GM19239 (cell line): ENCODE measurements at regions not wholly inside any gene's neighbourhood (a gene's known extent, or its start where the extent isn't known, plus 50 kb on each side); places are given as distances from the start of the nearest gene placed in this dataset.
"Not testable (repeated sequence)": the region's sequence is repeated elsewhere in the genome, so short reads cannot be mapped to it uniquely, and the experiment has no call there.

Experiments
- DNase-seq: peaks from one replicate; pipeline ENCODE4 v3.0.0; 2011; ENCODE audit warnings: low spot score; ENCODE audit not compliant: insufficient read length
- FAIRE-seq: peaks from 2 replicates; lab custom pipeline; 2011; peaks lifted over from hg19 to GRCh38; lab: Jason Lieb, UNC

DNA sequence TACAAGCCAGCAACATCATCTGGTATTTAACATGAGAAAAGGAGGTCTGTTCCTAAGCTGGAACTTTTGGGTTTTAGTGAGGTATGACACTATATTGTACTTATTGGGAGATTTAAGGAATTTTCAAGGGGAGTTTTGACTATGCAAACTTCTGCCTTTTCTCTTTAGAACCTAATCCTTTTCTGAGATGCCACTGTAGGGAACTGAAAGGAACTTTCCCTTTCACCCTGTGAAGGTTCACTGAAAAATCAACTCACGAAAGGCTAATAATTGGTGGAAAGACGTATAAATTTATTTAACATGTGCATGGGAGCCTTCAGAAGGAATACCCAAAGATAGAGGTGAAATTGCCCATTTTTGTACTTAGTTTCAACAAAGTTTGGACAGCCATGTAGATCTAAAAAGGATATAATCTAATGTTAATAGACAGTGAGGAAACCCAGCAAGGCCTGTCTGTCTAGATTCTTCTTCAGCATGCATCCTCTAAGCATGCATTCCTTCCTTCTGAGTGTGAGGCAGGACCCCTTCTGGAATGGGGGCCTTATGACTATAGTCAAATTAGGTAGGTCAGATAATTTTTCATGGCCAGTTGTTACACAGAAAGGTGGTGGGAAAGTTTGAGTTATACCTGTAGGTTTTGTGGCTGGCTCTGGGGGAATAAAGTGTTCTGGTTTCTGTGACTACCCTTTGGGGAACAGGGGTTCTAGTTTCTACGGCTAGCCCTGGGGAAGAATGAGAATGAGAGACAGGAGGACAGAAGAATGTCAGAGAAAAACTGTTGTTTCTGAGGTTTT is 200.3 kb downstream of the C9orf152 start:
- no peak for DNase-seq

DNA sequence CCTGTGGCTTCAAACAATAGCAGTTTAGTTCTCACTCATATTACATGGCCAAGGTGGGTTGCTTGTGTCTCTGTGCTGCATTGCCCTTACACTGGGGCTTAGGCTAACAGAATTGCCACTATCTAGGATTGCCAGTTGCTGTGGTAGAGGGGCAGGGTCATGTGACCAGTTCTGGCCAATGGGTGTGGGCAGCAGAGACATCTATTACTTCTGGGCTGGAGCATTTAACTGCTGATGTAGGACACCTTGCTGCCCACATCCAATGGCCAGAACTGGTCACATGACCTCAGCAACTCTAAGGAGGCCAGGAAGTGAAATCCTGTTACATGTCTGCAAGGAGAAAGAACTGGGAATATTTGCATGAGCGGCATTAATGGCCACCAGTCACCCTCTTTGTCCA is 199.3 kb downstream of the C9orf152 start:
- no peak for DNase-seq
- no peak for FAIRE-seq

More for the DNA sequence above, 200.3 kb downstream of the C9orf152 start:
- FAIRE-seq: peak; percentile 89

DNA sequence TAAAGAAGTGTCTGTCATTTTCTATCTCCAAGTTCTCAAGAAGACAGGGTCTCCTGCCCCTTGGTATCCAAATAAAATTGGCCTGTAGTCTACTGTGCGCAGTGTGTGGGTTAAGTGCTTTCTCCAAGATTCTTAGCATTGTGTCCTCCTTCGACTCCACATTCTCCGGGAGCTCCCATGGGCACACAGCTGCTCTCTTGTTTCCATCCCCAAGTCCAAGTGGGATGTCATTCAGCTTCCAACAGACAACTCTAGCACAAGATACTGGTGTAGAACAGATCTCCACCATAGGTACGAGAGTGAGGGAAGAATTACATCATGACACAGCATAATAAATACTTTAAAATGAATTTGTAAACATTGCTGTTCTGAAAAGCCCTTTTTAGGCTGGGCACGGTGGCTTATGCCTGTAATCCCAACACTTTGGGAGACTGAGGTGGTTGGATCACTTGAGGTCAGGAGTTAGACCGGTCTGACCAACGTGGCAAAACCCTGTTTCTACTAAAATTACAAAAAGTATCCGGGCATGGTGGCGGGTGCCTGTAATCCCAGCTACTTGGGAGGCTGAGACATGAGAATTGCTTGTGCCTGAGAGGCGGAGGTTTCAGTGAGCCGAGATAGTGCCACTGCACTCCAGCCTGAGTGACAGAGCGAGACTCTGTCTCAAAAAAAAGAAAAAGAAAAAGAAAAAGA is 196.2 kb downstream of the C9orf152 start:
- FAIRE-seq (no peak), DNase-seq (no peak)

DNA sequence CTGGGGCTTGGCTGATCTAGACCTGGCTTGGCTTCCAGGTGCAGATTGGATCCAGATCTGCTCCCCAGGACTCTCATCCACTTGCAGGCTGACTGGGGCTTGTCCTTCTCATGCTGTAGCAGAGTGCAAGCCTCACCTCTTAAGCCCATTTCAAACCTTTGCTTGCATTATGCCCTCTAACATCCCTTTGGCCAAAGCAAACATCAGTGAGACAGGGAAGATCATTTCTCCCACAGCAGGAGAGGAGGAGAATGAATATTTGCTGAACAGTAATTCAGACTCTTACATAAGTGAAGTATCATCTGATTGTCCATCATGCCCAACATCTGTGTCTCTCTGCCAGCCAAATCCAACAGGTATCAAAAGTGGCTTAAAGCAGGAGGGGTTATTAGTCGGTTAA is 194.9 kb downstream of the C9orf152 start:
- FAIRE-seq (no peak), DNase-seq (no peak)

DNA sequence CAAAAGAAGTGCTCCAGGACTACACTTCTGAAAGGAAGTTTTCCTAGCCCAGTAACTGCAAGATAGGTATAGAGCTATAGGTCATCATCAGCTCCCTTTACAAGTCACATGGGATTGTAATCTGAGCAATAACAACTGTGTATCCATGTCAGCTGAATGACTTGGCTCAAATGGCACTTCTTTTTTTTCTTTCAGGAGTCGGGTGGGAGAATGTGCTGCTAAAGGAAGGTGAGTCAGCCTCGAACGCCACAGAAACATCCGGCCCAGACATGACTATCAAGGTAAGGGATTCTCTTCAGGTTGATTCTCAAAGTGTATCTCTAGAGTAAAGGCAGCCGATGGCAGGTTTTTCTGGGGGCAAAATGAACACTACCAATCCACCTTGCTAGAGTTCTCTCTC is 192.2 kb downstream of the C9orf152 start:
- FAIRE-seq: no peak

DNA sequence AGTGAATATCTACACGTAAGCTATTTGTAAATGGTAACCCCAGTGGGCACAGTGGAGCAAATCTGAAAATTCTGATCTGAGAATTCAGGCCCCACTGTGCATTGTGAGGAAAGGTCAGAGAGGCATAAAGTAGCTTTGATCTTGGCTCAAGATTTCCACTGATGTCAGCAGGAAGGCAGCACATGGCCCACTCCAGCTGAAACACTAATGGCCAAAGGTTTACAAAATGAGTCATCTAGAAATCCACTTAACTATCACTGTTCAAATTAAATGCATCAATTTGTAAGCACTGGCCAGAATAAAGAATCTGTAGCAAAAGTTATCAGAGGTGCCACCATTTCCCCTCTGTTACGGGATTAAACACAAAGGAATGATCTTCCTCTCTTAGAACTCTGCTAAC is 191.6 kb downstream of the C9orf152 start:
- FAIRE-seq: no peak
- DNase-seq: no peak

More for the DNA sequence above, 192.2 kb downstream of the C9orf152 start:
- no peak for DNase-seq

DNA sequence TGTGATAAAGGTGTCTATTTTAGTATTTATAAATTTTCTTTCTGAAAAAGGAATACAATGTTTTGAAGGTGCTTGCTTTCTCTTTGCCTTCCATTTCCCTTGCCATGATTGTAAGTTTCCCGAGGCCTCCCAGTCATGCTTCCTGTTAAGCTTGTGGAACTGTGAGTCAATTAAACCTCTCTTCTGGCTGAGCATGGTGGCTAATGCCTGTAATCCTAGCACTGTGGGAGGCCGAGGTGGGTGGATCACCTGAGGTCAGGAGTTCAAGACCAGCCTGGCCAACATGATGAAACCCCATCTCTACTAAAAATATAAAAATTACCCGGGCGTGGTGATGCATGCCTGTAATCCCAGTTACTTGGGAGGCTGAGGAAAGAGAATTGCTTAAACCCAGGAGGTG is 187.7 kb downstream of the C9orf152 start:
- DNase-seq, FAIRE-seq: not testable (repeated sequence)

DNA sequence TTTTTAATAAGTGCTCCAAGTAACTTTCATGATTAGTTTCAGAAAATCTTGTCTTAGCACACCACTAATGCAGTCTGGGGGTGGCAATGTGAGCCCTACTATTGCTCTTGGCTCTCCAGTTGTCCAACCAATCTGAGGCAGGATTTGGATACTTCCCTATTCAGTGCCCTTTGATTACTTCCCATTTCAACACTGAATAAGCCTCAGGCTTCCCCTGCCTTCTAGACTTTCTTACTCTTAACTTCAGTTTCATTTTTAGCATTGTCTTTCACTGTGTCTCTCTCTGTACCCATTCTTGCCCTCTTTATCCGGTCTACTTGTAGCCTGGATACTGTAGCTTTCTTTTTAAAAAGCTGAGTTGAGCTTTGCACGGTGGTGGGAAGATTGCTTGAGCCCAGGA is 186.1 kb downstream of the C9orf152 start:
- FAIRE-seq: peak; percentile 86
- DNase-seq: no peak

DNA sequence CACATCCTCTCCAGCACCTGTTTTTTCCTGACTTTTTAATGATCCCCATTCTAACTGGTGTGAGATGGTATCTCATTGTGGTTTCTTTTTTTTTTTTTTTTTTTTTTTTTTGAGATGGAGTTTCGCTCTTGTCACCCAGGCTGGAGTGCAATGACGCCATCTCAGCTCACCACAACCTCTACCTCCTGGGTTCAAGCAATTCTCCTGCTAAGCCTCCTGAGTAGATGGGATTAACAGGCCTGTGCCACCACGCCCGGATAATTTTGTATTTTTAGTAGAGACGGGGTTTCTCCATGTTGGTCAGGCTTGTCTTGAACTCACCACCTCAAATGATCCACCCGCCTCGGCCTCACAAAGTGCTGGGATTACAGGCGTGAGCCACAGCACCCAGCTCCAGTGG is 184.7 kb downstream of the C9orf152 start:
- DNase-seq, FAIRE-seq: not testable (repeated sequence)

DNA sequence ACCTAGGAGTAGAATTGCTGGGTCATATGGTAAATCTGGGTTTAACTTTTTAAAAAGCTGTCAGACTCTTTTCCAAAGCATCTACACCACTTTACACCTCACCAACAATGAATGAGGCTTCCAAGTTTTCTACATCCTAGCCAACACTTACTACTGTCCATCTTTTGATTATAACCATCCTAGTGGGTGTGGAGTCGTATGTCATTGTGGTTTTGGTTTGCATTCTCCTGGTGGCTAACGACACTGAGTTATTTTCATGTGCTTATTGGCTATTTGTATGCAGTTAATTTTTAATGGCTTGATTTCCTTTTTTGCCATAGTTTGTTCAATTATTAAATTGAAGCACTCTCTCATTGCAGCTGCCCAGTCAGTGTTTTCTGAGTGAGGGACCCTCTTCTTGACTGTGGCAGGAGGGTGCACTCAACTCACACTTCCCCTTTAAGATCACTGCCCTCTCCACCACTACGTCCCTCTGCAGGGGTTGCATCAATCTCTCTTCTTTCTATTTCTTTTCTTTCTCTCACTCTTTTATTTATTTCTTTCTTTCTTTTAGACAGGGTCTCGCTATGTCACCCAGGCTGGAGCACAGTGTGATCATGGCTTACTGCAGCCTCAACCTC is 182.3 kb downstream of the C9orf152 start:
- FAIRE-seq (no peak), DNase-seq (no peak)

DNA sequence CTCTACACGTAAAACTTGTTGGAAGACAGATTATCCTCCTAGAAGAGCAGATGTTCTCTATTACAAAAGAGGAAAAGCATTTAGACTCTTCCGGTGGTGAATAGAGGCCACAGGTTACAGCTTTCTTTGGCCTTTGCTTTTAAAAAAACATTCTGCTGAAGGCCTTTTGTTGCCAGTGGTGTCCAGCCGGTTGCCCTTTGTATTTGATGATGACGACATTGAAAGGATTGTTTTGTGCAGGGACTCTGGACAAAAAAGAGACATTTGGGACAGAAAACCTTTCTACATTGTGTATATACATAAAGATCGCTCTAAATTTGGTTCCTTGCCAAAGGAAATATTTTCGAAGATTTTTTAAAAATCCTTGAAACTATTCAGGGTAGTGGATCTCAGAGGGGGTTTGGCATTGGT is 180.3 kb downstream of the C9orf152 start:
- FAIRE-seq (no peak), DNase-seq (no peak)

DNA sequence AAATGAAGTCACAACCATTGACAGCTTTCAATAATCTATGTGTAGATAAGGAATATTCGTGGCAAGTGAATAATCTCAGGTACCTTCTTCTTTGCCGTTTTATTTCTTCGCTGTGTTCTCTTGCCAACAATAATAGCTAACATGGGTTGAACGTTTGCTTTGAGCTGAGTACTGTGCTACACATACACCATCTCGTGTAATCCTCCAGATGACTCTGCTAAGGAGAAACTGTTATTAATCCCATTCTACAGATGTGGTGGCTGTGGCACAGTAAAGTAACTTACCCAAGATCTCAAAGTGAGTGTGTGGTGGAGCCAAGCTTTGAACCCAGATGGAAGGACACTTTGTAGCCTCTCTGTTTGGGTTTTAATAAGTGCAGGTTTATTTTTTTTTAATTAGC is 179.7 kb downstream of the C9orf152 start:
- FAIRE-seq: no peak
- no peak for DNase-seq

DNA sequence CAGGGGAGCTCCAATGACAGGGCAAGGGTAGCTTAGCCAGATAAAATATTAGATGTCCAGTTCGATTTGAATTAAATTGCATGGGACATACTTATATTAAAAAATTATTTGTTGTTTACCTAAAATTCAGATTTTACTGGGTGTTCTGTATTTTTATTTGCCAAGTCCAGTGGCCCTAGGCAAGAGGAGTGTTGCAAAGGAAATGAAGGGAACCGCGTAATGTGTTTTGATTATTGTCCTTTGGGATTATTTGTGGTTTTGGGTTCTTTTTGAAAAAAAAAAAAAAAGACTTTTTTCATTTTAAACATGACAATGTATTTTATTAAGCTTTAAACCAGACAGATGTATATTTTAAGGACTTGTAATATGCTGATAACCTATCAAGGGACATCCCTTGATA is 179.3 kb downstream of the C9orf152 start:
- DNase-seq: no peak
- no peak for FAIRE-seq

DNA sequence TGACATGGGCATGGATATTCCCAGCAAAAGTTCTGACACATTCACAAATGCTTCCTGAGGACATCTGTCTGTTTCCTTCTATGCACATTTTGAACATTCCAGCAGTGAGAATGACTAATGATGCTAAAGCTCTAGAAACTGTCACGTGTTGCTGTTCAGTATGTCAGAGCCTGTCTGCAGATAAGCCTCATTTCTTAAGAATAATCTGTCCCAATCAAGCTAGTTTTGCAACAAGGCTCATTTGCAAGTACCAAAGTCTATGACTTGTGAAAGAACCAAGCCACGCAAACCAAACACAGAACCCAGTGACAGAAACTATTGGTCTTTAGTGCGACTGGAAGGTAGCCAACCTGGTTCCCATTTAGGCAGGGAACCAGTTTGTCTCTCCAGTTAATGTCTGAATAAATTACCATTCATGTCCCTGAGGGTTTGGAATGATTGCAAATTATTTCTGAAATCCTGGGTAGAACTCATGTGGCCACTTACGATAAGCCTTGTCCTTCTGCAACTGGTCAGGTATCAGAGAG is 178.5 kb downstream of the C9orf152 start:
- no peak for FAIRE-seq
- DNase-seq: no peak

DNA sequence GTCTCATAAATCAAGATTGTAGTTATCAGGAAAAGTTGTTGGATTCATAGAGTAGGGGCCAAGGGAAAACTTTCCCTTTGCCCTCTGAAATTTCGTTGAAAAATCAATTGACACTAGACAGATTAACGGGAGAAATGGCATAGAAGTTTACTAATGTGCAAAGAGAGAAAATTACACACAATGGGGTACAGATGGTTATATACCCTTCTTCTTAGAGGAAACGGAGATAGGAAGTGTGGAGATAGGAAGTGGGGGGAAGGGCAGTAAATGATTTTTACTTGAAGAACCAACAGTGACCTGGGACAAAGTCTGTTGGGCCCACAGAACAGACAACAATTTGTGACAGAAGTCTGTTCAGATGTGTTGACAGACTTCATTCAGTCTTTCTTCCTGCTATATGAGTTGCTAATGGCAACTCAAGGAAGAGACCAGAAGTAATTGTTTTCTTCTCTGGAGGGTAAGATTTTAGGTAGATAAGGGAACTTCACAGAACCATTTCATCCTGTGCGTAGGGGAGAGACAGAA is 177.9 kb downstream of the C9orf152 start:
- no peak for DNase-seq
- FAIRE-seq: no peak

DNA sequence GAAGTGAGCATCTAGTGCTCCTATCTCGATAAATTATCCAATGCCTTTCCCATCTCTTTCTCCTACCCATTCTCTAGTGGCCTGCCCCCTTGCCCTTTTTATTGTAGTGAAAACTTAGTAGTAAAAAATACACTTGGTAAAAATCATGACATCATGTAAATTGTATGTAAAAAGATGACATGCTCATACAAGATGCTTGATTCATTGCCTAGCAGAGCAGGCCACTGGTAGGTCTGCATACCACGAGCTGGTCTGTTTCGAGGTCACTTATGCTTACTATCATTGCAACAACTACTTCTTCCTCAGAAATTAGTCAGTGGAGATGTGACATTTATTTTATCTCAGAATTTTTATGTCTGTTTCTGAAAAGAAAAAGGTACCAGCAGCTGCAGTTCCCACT is 177.3 kb downstream of the C9orf152 start:
- no peak for FAIRE-seq
- no peak for DNase-seq

DNA sequence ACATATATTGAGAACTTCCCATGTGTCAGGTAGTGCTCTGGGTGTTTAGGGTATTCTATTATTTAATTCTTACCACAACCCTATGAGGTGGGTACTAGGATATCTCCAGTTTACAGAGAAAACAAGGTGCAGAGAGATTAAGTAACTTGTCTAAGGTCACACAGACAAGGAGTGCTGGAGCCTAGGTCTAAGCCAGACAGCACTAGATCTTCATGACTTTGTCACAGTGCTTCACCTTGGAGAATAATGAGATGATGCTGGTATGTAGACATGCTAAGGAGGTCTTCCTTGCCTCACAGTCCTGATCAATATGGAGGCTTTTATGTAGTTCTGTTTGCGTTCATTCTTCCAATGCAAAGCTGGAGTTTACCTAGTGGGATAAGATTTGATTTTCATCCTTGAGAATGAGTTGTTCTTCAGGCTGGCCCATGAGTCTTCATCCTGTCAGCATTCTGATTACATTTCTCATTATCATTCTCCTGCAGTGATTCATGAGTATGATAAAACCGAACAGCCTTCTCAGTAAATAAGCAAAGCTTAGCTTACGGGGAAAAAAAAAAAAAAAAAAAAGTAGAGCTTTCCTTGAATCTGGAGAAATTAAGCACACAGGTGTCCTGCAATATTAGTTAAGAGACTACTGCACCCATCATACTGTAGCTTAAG is 176.3 kb downstream of the C9orf152 start:
- no peak for DNase-seq
- no peak for FAIRE-seq

DNA sequence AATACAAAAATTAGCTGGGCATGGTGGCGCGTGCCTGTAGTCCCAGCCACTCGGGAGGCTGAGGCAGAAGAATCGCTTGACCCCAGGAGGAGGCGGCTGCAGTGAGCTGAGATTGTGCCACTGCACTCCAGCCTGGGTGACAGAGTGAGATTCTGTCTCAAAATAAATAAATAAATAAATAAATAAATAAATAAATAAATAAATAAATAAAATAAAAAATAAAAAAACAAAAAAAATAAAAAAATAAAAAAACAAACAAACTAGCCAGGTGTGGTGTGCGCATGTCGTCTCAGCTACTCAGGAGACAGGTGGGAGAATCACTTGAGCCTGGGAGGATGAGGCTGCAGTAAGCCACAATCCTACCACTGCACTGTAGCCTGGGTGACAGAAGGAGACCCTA is 175.4 kb downstream of the C9orf152 start:
- not testable (repeated sequence) for DNase-seq, FAIRE-seq

DNA sequence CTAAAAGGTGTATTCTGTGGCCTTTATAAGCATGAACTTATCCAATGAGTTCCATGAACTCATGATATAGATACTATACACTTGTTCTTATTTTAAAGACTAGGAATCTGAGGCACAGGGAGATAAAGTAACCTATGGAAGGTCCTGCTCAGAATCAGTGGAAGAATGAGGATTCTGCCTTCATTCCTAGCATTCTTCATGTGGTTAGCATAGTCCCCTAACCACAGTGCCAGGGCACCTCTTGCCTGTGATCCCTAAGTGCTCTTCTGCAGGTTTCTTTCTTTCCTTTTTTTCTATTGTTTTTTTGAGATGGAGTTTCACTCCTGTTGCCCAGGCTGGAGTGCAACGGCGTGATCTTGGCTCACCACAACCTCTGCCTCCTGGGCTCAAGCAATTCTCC is 174.1 kb downstream of the C9orf152 start:
- DNase-seq: no peak
- no peak for FAIRE-seq

DNA sequence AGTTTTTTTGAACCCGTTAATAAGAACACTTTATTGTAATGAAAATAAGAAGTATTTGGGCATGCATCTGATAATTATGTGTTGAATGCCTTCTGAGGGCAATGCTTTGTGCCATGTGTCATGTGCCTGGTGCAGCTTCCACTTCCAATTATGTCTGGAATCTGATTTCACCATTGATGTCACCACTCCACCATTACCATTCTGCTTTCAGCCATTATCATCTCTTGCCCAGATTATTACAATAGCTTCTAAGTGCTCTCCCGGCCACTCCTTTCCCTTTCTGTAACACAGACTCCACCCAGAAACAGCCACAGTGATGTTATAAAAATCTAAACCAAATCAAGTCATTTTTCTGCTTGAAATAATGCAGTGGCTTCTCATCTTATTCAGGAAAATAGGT is 171.7 kb downstream of the C9orf152 start:
- FAIRE-seq (no peak), DNase-seq (no peak)
